HepG2 (cell line): ENCODE measurements at regions not wholly inside any gene's neighbourhood (a gene's known extent, or its start where the extent isn't known, plus 50 kb on each side); places are given as distances from the start of the nearest gene placed in this dataset.

Experiments
- ATAC-seq: fragments of 200-7000 bp; cut with Tn5 transposase; 3 replicates; pipeline ENCODE4 v1.9.1; 2020; ENCODE audit warnings: mild to moderate bottlenecking, moderate library complexity
- BruUV-seq: library from RNA; stranded (reverse); fragments of 400-500 nt; replicated peaks from 2 replicates; lab custom pipeline; 2021; lab: Mats Ljungman, UMichigan
- CTCF ChIA-PET: fragments of 300-600 bp; formaldehyde crosslinking; extraction: SDS; loops from one replicate; lab custom pipeline; 2021; ENCODE audit warnings: low total read pairs, inconsistent platforms, low intra/inter-chr PET ratio; lab: Yijun Ruan, JAX
- POLR2A ChIA-PET: fragments of 350-600 bp; sonication (Branson Sonifier 250); formaldehyde crosslinking; loops from one replicate; lab custom pipeline; 2020; ENCODE audit warnings: antibody characterized with exemption, inconsistent platforms; lab: Yijun Ruan, JAX
- DNase-seq: peaks from one replicate; pipeline ENCODE4 v3.0.0-alpha.2; 2015; ENCODE audit warnings: low spot score
- FAIRE-seq: peaks from 3 replicates; lab custom pipeline; 2011; peaks lifted over from hg19 to GRCh38; lab: Jason Lieb, UNC
- H2AFZ ChIP-seq: one replicate; pipeline ENCODE4 v1.6.1; 2011; ENCODE audit warnings: low read length, inconsistent platforms
- H3K27ac ChIP-seq: fragments of 300-600 bp; 3 replicates; pipeline ENCODE4 v1.8.0; 2011; ENCODE audit warnings: mixed run types, mild to moderate bottlenecking, mixed read lengths, low read length, inconsistent platforms; ENCODE audit not compliant: insufficient read depth; ENCODE audit errors: extremely low read length
- H3K27me3 ChIP-seq, 2 experiments: fragments of 200-600 bp in 1 of 2; 2 replicates in 1 of 2; 3 replicates in 1 of 2; pipeline versions ENCODE4 v1.6.0 to v1.8.0; 2011; ENCODE audit warnings: low read length in 2 of 2, mild to moderate bottlenecking in 2 of 2, moderate library complexity in 2 of 2, inconsistent platforms in 1 of 2; ENCODE audit not compliant: insufficient read depth in 2 of 2, control insufficient read depth in 1 of 2
- H3K36me3 ChIP-seq, 2 experiments: fragments of 200-600 bp in 1 of 2; replicated peaks in 1 of 2; 2 replicates in 1 of 2; 3 replicates in 1 of 2; pipeline versions ENCODE4 v1.5.1 to v1.8.0; 2011; ENCODE audit warnings: low read length in 2 of 2, inconsistent platforms in 1 of 2; ENCODE audit not compliant: insufficient read depth in 2 of 2, control insufficient read depth in 1 of 2
- H3K4me1 ChIP-seq: 2 replicates; pipeline ENCODE4 v1.5.1; 2012; ENCODE audit warnings: low read length, inconsistent platforms; ENCODE audit not compliant: insufficient read depth
- H3K4me2 ChIP-seq: 2 replicates; pipeline ENCODE4 v1.6.0; 2011; ENCODE audit warnings: low read depth, low read length, inconsistent platforms
- H3K4me3 ChIP-seq, 3 experiments: fragments of 200-600 bp in 1 of 3; sonication (generic), shearing (Covaris generic) in 1 of 3; replicated peaks in 1 of 3; 2 replicates each; pipeline ENCODE4 v1.5.1; 2011 to 2016; ENCODE audit warnings: low read length in 3 of 3, inconsistent platforms in 2 of 3, low read depth in 2 of 3, mild to moderate bottlenecking in 2 of 3, control low read depth in 1 of 3, mixed read lengths in 1 of 3; ENCODE audit not compliant: insufficient read depth in 1 of 3
- H3K79me2 ChIP-seq: one replicate; pipeline ENCODE4 v1.6.1; 2011; ENCODE audit warnings: low read length, inconsistent platforms; ENCODE audit not compliant: insufficient read depth
- H3K9ac ChIP-seq: 2 replicates; pipeline ENCODE4 v1.6.0; 2011; ENCODE audit warnings: mild to moderate bottlenecking, low read depth, low read length, inconsistent platforms; ENCODE audit not compliant: insufficient read depth
- H3K9me3 ChIP-seq: 2 replicates; pipeline ENCODE4 v1.5.1; 2012; ENCODE audit warnings: mild to moderate bottlenecking, low read length
- H4K20me1 ChIP-seq: 2 replicates; pipeline ENCODE4 v1.6.0; 2011; ENCODE audit warnings: inconsistent platforms, mild to moderate bottlenecking, low read length, moderate library complexity; ENCODE audit not compliant: insufficient read depth
- ASH2L ChIP-seq: fragments of 300-600, 200-600 bp; sonication (generic); IDR thresholded peaks from 2 replicates; pipeline ENCODE4 v1.7.0; 2017; ENCODE audit warnings: low read depth, mild to moderate bottlenecking, moderate library complexity, mixed read lengths, low read length; ENCODE audit not compliant: insufficient read length
- DMTF1 ChIP-seq: sonication (generic); formaldehyde crosslinking; IDR thresholded peaks from 2 replicates; pipeline ENCODE4 v1.4.0; 2020; ENCODE audit warnings: mild to moderate bottlenecking, missing genetic modification reagents
- EP300 ChIP-seq, 3 experiments: sonication (generic) in 1 of 3; formaldehyde crosslinking in 1 of 3; IDR thresholded peaks; 2 replicates each; pipeline versions ENCODE4 v1.5.1 to v1.6.1; 2011 to 2020; ENCODE audit warnings: low read depth in 2 of 3, low read length in 2 of 3, borderline replicate concordance in 1 of 3, improper control_type of control experiment in 1 of 3, mild to moderate bottlenecking in 1 of 3, missing genetic modification reagents in 1 of 3, moderate library complexity in 1 of 3
- HNRNPLL ChIP-seq: fragments of 200-400 bp; formaldehyde crosslinking; IDR thresholded peaks from 2 replicates; pipeline ENCODE4 v1.6.1; 2017; ENCODE audit warnings: mild to moderate bottlenecking, low read depth, low read length; ENCODE audit not compliant: poor library complexity, severe bottlenecking
- IRF1 ChIP-seq: sonication (generic); formaldehyde crosslinking; IDR thresholded peaks from 2 replicates; pipeline ENCODE4 v1.4.0; 2020; ENCODE audit warnings: low read depth, mild to moderate bottlenecking, missing genetic modification reagents
- ISX ChIP-seq: sonication (generic); formaldehyde crosslinking; conservative IDR thresholded peaks from 2 replicates; pipeline ENCODE4 v1.5.0; 2020; ENCODE audit warnings: missing genetic modification reagents
- KDM1A ChIP-seq: IDR thresholded peaks from 2 replicates; pipeline ENCODE4 v1.6.1; 2016; ENCODE audit warnings: missing compliant biosample characterization
- MATR3 ChIP-seq: sonication (generic); formaldehyde crosslinking; IDR thresholded peaks from 2 replicates; pipeline ENCODE4 v1.4.0; 2020; ENCODE audit warnings: missing genetic modification reagents
- MTF1 ChIP-seq: sonication (generic); formaldehyde crosslinking; IDR thresholded peaks from 2 replicates; pipeline ENCODE4 v1.5.0; 2020; ENCODE audit warnings: missing genetic modification reagents
- NPAS2 ChIP-seq: sonication (generic); formaldehyde crosslinking; IDR thresholded peaks from 2 replicates; pipeline ENCODE4 v1.8.0; 2022; ENCODE audit warnings: mild to moderate bottlenecking, missing genetic modification reagents, borderline replicate concordance
- PAWR ChIP-seq: sonication (generic); formaldehyde crosslinking; IDR thresholded peaks from 2 replicates; pipeline ENCODE4 v1.4.0; 2020; ENCODE audit warnings: missing genetic modification reagents, mild to moderate bottlenecking, borderline replicate concordance
- RCOR2 ChIP-seq: IDR thresholded peaks from 2 replicates; pipeline ENCODE4 v1.6.1; 2016; ENCODE audit warnings: missing biosample characterization, missing genetic modification reagents
- SALL2 ChIP-seq: sonication (generic); formaldehyde crosslinking; IDR thresholded peaks from 2 replicates; pipeline ENCODE4 v1.8.1; 2023; ENCODE audit warnings: mild to moderate bottlenecking, missing genetic modification reagents, inconsistent platforms
- YY1 ChIP-seq: IDR thresholded peaks from 2 replicates; pipeline ENCODE4 v1.6.1; 2011; ENCODE audit warnings: low read length, low read depth, moderate library complexity, mild to moderate bottlenecking; ENCODE audit not compliant: insufficient read depth, insufficient replicate concordance
- ZBTB8A ChIP-seq: sonication (generic); formaldehyde crosslinking; IDR thresholded peaks from 2 replicates; pipeline ENCODE4 v1.4.0; 2020; ENCODE audit warnings: mild to moderate bottlenecking, low read depth, missing genetic modification reagents, borderline replicate concordance
- ZFP36L1 ChIP-seq: sonication (generic); formaldehyde crosslinking; IDR thresholded peaks from 2 replicates; pipeline ENCODE4 v1.8.0; 2022; ENCODE audit warnings: mild to moderate bottlenecking, missing genetic modification reagents, moderate library complexity
- ZMYM2 ChIP-seq: sonication (generic); formaldehyde crosslinking; IDR thresholded peaks from 2 replicates; pipeline ENCODE4 v1.8.0; 2022; ENCODE audit warnings: mild to moderate bottlenecking, missing genetic modification reagents
- WGBS: methylation state at CpG from one replicate; pipeline ENCODE4 v1.1.6; 2017; ENCODE audit warnings: low lambda C conversion rate; 5-methylcytosine and 5-hydroxymethylcytosine counted together
- in situ Hi-C: cut with HindIII; loops from 2 replicates; pipeline ENCODE4 v1.10.0; 2017; ENCODE audit warnings: low pct_unique_long_range_greater_than_20kb; ENCODE audit not compliant: extremely low pct_ligation_motif_present
- intact Hi-C: fragments of 100-400 bp; cut with micrococcal nuclease; formaldehyde crosslinking; loops from one replicate; pipeline ENCODE4 v1.10.0; 2022; ENCODE audit not compliant: unreplicated experiment
- TF ChIP-seq, protein P1 (sequence below): sonication (generic); formaldehyde crosslinking; IDR thresholded peaks from 2 replicates; pipeline ENCODE4 v1.9.0; 2021; ENCODE audit warnings: missing genetic modification reagents, borderline replicate concordance

- TF ChIP-seq EP300 (IDR thresholded peaks at IDR 0.05; ENCODE audit: low read depth in 2 of 2, low read length in 2 of 2), result no peak
- TF ChIP-seq EP300 (CRISPR knock-in tag; IDR thresholded peaks at IDR 0.05; ENCODE audit: borderline replicate concordance), result no peak
- TF ChIP-seq KDM1A (CRISPR knock-in tag), result no peak
- TF ChIP-seq MTF1 (CRISPR knock-in tag), result no peak
- no peak for TF ChIP-seq NPAS2 (CRISPR knock-in tag)
- no peak for TF ChIP-seq HNRNPLL
Observed at GRCh38 chr13:73684286-73684685, 449.9 kb downstream of the KLF12 start (continued).

DNA sequence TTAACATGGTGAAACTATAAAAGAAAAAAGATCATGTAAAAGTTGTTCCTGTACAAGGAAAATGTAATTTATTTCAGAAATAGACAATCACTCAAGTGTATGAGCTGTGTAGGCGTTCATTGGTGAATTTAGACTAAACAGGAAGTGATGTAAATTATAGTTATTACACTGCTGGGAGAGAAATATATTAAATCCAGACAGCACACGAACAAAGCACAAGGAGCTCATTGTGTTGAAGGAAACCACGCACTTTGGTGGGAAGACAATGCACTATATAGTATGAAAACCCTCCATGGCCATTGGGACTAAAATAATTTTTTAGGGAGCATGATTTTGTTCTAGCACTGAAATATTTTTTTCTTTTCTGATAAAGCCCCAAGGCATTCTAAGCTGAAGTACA is 450.5 kb downstream of the KLF12 start:
- intact Hi-C loops (no loop called here), in situ Hi-C loops (no loop called here)
- WGBS, result 16% methylated on average over 3 of the region's 3 CpGs
- Histone ChIP-seq H3K4me1 (no peaks in the 10 kb centered on the region), H3K4me3 (no peak overlapping the region), H3K36me3 (no peaks in the 10 kb centered on the region), H3K79me2 (no peaks in the 10 kb centered on the region), H3K4me2 (no peak overlapping the region), H3K27me3 (no peaks in the 10 kb centered on the region), H2AFZ (no peak overlapping the region), H4K20me1 (no peaks in the 10 kb centered on the region), H3K27ac (no peak overlapping the region), H3K9ac (no peak overlapping the region), H3K9me3 (no peaks in the 10 kb centered on the region)
- no TSS peak for BruUV-seq
- FAIRE-seq, result no peak
- CTCF ChIA-PET, result no interaction called here
- POLR2A ChIA-PET, result no interaction called here
- no peak for ATAC-seq
- no peak for DNase-seq
- TF ChIP-seq PAWR (CRISPR knock-in tag) (no peak), ZMYM2 (no peak), EP300 (IDR thresholded peaks at IDR 0.05; ENCODE audit: low read depth in 2 of 2, low read length in 2 of 2) (no peak), EP300 (CRISPR knock-in tag; IDR thresholded peaks at IDR 0.05; ENCODE audit: borderline replicate concordance) (no peak), ASH2L (no peak), SALL2 (CRISPR knock-in tag) (no peak), RCOR2 (CRISPR knock-in tag) (no peak), DMTF1 (CRISPR knock-in tag) (no peak), MATR3 (no peak), ZBTB8A (CRISPR knock-in tag) (no peak), YY1 (no peak), ZFP36L1 (CRISPR knock-in tag) (no peak), ISX (CRISPR knock-in tag) (no peak), IRF1 (CRISPR knock-in tag) (no peak)
- TF ChIP-seq, protein P1, sequence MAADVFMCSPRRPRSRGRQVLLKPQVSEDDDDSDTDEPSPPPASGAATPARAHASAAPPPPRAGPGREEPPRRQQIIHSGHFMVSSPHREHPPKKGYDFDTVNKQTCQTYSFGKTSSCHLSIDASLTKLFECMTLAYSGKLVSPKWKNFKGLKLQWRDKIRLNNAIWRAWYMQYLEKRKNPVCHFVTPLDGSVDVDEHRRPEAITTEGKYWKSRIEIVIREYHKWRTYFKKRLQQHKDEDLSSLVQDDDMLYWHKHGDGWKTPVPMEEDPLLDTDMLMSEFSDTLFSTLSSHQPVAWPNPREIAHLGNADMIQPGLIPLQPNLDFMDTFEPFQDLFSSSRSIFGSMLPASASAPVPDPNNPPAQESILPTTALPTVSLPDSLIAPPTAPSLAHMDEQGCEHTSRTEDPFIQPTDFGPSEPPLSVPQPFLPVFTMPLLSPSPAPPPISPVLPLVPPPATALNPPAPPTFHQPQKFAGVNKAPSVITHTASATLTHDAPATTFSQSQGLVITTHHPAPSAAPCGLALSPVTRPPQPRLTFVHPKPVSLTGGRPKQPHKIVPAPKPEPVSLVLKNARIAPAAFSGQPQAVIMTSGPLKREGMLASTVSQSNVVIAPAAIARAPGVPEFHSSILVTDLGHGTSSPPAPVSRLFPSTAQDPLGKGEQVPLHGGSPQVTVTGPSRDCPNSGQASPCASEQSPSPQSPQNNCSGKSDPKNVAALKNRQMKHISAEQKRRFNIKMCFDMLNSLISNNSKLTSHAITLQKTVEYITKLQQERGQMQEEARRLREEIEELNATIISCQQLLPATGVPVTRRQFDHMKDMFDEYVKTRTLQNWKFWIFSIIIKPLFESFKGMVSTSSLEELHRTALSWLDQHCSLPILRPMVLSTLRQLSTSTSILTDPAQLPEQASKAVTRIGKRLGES (CRISPR knock-in tag), result no peak
